Lung (tissue), 11 donors: ENCODE measurements at regions not wholly inside any gene's neighbourhood (a gene's known extent, or its start where the extent isn't known, plus 50 kb on each side); places are given as distances from the start of the nearest gene placed in this dataset.
A peak's percentile ranks its signal among the peaks of the same experiment; 100 is the strongest.

Source experiments
- ATAC-seq: fragments of 200-7000 bp; cut with Tn5 transposase; one replicate; pipeline ENCODE4 v1.9.1; 2020; ENCODE audit warnings: moderate number of reproducible peaks; ENCODE audit not compliant: insufficient read depth, low FRiP score
- DNase-seq, 3 donors: peaks; one replicate each; pipeline ENCODE4 v3.0.0-alpha.2; 2013 to 2017
- H3K27ac ChIP-seq, 2 donors: one replicate each; pipeline ENCODE4 v1.5.1; 2013; ENCODE audit warnings: mild to moderate bottlenecking in 2 of 2, moderate library complexity in 2 of 2, control low read depth in 1 of 2, inconsistent platforms in 1 of 2, low read depth in 1 of 2, low read length in 1 of 2
- H3K27me3 ChIP-seq, 3 donors: one replicate each; pipeline ENCODE4 v1.5.1; 2013; ENCODE audit warnings: low read length in 2 of 3; ENCODE audit not compliant: control insufficient read depth in 3 of 3, insufficient read depth in 3 of 3
- H3K36me3 ChIP-seq, 4 donors: one replicate each; pipeline ENCODE4 v1.5.1; 2013; ENCODE audit warnings: low read length in 4 of 4, mild to moderate bottlenecking in 1 of 4, moderate library complexity in 1 of 4; ENCODE audit not compliant: control insufficient read depth in 4 of 4, insufficient read depth in 4 of 4
- H3K4me1 ChIP-seq, 5 donors: one replicate each; pipeline ENCODE4 v1.5.1; 2013; ENCODE audit warnings: low read length in 5 of 5, mild to moderate bottlenecking in 2 of 5, moderate library complexity in 1 of 5; ENCODE audit not compliant: control insufficient read depth in 5 of 5, insufficient read depth in 5 of 5
- H3K4me3 ChIP-seq: one replicate; pipeline ENCODE4 v1.5.1; 2013; ENCODE audit warnings: mild to moderate bottlenecking, control low read depth, moderate library complexity
- H3K9ac ChIP-seq, 2 donors: one replicate each; pipeline ENCODE4 v1.5.1; 2013; ENCODE audit warnings: low read length in 2 of 2, control low read depth in 1 of 2; ENCODE audit not compliant: insufficient read depth in 1 of 2
- H3K9me3 ChIP-seq, 4 donors: one replicate each; pipeline ENCODE4 v1.5.1; 2013; ENCODE audit warnings: low read length in 3 of 4, mild to moderate bottlenecking in 1 of 4, moderate library complexity in 1 of 4; ENCODE audit not compliant: control insufficient read depth in 4 of 4, insufficient read depth in 3 of 4
- WGBS, 2 donors: extraction: QIAGEN DNeasy Blood & Tissue Kit; methylation state at CpG; one replicate each; pipeline ENCODE4 v1.1.7; 2013; 5-methylcytosine and 5-hydroxymethylcytosine counted together
- TF ChIP-seq, protein P1 (sequence below): IDR thresholded peaks from 2 replicates; pipeline ENCODE4 v1.5.1; 2012; ENCODE audit warnings: mild to moderate bottlenecking; ENCODE audit errors: control extremely low read depth, extremely low read depth
- donor health status: control.
- donor health status: control.
- donor health status: Bipolar disorder and iron deficiency.
- donor health status: healthy.
- donor health status: DM: yes; HTN: yes; CAD: no.

DNA sequence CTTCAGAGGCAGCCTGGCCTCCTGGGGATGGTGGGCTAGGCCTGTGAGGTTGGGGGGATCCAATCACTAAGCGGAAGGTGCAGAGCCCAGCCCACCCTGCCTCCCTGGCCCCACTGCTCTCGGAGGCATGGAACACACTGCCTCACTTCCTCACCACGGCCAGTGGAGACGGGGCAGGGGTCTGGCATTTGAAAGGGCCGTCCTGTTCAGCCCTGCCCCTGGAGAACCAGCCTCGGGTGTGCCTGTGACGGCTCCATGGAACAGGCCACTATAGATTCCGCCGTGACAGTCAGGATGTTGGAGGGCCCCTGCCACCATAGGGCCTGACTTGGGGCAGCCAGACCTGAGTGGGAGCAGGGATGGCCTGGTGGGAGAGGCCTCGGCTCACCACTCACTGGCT lies 110.2 kb downstream of the DACT2 start:
- H3K27ac ChIP-seq, result no peak overlapping the region
- no peaks in the 10 kb centered on the region for H3K27me3 ChIP-seq
- H3K9ac ChIP-seq, result no peak overlapping the region
- TF ChIP-seq, protein P1, sequence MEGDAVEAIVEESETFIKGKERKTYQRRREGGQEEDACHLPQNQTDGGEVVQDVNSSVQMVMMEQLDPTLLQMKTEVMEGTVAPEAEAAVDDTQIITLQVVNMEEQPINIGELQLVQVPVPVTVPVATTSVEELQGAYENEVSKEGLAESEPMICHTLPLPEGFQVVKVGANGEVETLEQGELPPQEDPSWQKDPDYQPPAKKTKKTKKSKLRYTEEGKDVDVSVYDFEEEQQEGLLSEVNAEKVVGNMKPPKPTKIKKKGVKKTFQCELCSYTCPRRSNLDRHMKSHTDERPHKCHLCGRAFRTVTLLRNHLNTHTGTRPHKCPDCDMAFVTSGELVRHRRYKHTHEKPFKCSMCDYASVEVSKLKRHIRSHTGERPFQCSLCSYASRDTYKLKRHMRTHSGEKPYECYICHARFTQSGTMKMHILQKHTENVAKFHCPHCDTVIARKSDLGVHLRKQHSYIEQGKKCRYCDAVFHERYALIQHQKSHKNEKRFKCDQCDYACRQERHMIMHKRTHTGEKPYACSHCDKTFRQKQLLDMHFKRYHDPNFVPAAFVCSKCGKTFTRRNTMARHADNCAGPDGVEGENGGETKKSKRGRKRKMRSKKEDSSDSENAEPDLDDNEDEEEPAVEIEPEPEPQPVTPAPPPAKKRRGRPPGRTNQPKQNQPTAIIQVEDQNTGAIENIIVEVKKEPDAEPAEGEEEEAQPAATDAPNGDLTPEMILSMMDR, result no peak
- no peak for ATAC-seq
- no peaks in the 10 kb centered on the region for H3K36me3 ChIP-seq
- no peak overlapping the region for H3K4me3 ChIP-seq
- DNase-seq, result peak in 1 of 3 donors; percentile 8
- 79 to 82% methylated on average over 10 of the region's 10 CpGs for WGBS, 2 donors
- peaks cover 0 to 8% (median 0%) of the 10 kb centered on the region in 5 donors for H3K4me1 ChIP-seq
- H3K9me3 ChIP-seq, result no peaks in the 10 kb centered on the region

DNA sequence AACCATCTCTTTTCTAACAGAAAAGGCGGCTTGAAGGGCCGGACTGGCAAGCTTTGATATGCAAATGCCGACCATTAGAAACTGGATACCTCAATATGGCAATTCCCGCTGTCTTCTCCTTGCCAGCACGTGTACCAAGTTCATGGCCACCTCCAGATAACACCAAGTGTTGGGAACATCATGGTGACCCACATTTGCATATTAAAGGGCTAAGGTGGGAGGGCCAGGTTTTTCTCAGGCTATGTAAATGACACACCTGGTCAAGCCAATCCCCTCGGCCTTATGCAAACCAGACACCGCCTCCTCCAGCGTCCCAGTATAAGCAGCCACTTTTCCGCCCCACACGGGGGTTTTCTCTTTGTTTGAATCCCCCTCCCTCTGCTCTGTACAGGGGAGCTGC lies 110.7 kb downstream of the DACT2 start:
- no peaks in the 10 kb centered on the region for H3K36me3 ChIP-seq
- H3K9me3 ChIP-seq, result no peaks in the 10 kb centered on the region
- ATAC-seq (no peak), DNase-seq (peak in 1 of 3 donors; percentile 11)
- no peak overlapping the region for H3K4me3 ChIP-seq
- H3K9ac ChIP-seq, result no peak overlapping the region
- TF ChIP-seq, protein P1, result no peak
- no peaks in the 10 kb centered on the region for H3K27me3 ChIP-seq
- H3K4me1 ChIP-seq, result peaks cover 0 to 8% (median 0%) of the 10 kb centered on the region in 5 donors
- H3K27ac ChIP-seq, result no peak overlapping the region
- WGBS, 2 donors, result 78 to 80% methylated on average over 10 of the region's 10 CpGs

- no peak overlapping the region for H3K9ac ChIP-seq
- no peaks in the 10 kb centered on the region for H3K9me3 ChIP-seq
- TF ChIP-seq, protein P1, result no peak
- H3K36me3 ChIP-seq, result no peaks in the 10 kb centered on the region
- no peak overlapping the region for H3K4me3 ChIP-seq
- H3K4me1 ChIP-seq, result peaks cover 0 to 8% (median 0%) of the 10 kb centered on the region in 5 donors
- ATAC-seq (no peak), DNase-seq (peak in 1 of 3 donors; percentile 5)
- H3K27ac ChIP-seq, result no peak overlapping the region
- 89 to 91% methylated on average over 8 of the region's 8 CpGs for WGBS, 2 donors
- H3K27me3 ChIP-seq, result no peaks in the 10 kb centered on the region
Measured at GRCh38 chr6:168208402-168208801, 111.2 kb downstream of the DACT2 start.
